Amniotic epithelial cell (primary cell): ENCODE measurements at regions not wholly inside any gene's neighbourhood (a gene's known extent, or its start where the extent isn't known, plus 50 kb on each side); places are given as distances from the start of the nearest gene placed in this dataset.

Experiments
- DNase-seq: peaks from one replicate; pipeline ENCODE4 v3.0.0-alpha.2; 2010; ENCODE audit warnings: low read depth

GRCh38 chr3:194218646-194219453 lies 82.9 kb downstream of the HES1 start:
- no peak for DNase-seq

- DNase-seq: no peak
These were observed 84.0 kb downstream of the HES1 start for GRCh38 chr3:194219826-194220410.

GRCh38 chr3:194220901-194221326 lies 85.0 kb downstream of the HES1 start:
- DNase-seq: no peak

- no peak for DNase-seq
These were observed 85.4 kb downstream of the HES1 start for GRCh38 chr3:194221336-194221735.

- no peak for DNase-seq
These were observed 88.0 kb downstream of the HES1 start for GRCh38 chr3:194223951-194224350.

GRCh38 chr3:194224471-194225417 lies 88.8 kb downstream of the HES1 start:
- no peak for DNase-seq

GRCh38 chr3:194225418-194225812 lies 89.5 kb downstream of the HES1 start:
- no peak for DNase-seq

GRCh38 chr3:194225988-194226663 lies 90.2 kb downstream of the HES1 start:
- no peak for DNase-seq

GRCh38 chr3:194231929-194232832 lies 96.2 kb downstream of the HES1 start:
- DNase-seq: no peak

- no peak for DNase-seq
These were observed 97.2 kb downstream of the HES1 start for GRCh38 chr3:194233150-194233549.

GRCh38 chr3:194235160-194235559 lies 99.2 kb downstream of the HES1 start:
- DNase-seq: peak; percentile 23

GRCh38 chr3:194237110-194237509 lies 101.2 kb downstream of the HES1 start:
- DNase-seq: peak; percentile 18

- no peak for DNase-seq
These were observed 104.8 kb downstream of the HES1 start for GRCh38 chr3:194240766-194241165.

GRCh38 chr3:194243172-194243837 lies 107.4 kb downstream of the HES1 start:
- DNase-seq: no peak

GRCh38 chr3:194244167-194244566 lies 107.0 kb downstream of the CPN2 start:
- no peak for DNase-seq

GRCh38 chr3:194245474-194245873 lies 105.7 kb downstream of the CPN2 start:
- no peak for DNase-seq

GRCh38 chr3:194245975-194246561 lies 105.1 kb downstream of the CPN2 start:
- DNase-seq: no peak

- no peak for DNase-seq
These were observed 104.3 kb downstream of the CPN2 start for GRCh38 chr3:194246709-194247349.

- DNase-seq: no peak
These were observed 103.8 kb downstream of the CPN2 start for GRCh38 chr3:194247350-194247740.
